Neural crest cell (in vitro differentiated cells): ENCODE measurements at regions not wholly inside any gene's neighbourhood (a gene's known extent, or its start where the extent isn't known, plus 50 kb on each side); places are given as distances from the start of the nearest gene placed in this dataset.

Experiments
- DNase-seq: peaks from one replicate; pipeline ENCODE4 v3.0.0; 2021; ENCODE audit warnings: low read depth, mixed read lengths, low spot score
- H3K27ac Mint-ChIP-seq: one replicate; pipeline ENCODE4 v1.8.0; 2021; ENCODE audit warnings: mild to moderate bottlenecking, mixed read lengths; ENCODE audit not compliant: unreplicated experiment
- H3K27me3 Mint-ChIP-seq: 2 replicates; pipeline ENCODE4 v1.8.0; 2021; ENCODE audit warnings: low read depth, mild to moderate bottlenecking, mixed read lengths
- H3K36me3 Mint-ChIP-seq: 2 replicates; pipeline ENCODE4 v1.8.0; 2021; ENCODE audit warnings: low read depth, mild to moderate bottlenecking, mixed read lengths
- H3K4me1 Mint-ChIP-seq: 2 replicates; pipeline ENCODE4 v1.8.0; 2021; ENCODE audit warnings: mixed read lengths
- H3K4me3 Mint-ChIP-seq: one replicate; pipeline ENCODE4 v1.8.0; 2021; ENCODE audit warnings: mild to moderate bottlenecking, mixed read lengths
- H3K9me3 Mint-ChIP-seq: 2 replicates; pipeline ENCODE4 v1.8.0; 2021; ENCODE audit warnings: mixed read lengths
- TF ChIP-seq, protein P1 (sequence below): fragments of 200-600 bp; sonication (generic); conservative IDR thresholded peaks from 2 replicates; pipeline ENCODE4 v1.5.0; 2021; ENCODE audit warnings: antibody characterized with exemption, mild to moderate bottlenecking

DNA sequence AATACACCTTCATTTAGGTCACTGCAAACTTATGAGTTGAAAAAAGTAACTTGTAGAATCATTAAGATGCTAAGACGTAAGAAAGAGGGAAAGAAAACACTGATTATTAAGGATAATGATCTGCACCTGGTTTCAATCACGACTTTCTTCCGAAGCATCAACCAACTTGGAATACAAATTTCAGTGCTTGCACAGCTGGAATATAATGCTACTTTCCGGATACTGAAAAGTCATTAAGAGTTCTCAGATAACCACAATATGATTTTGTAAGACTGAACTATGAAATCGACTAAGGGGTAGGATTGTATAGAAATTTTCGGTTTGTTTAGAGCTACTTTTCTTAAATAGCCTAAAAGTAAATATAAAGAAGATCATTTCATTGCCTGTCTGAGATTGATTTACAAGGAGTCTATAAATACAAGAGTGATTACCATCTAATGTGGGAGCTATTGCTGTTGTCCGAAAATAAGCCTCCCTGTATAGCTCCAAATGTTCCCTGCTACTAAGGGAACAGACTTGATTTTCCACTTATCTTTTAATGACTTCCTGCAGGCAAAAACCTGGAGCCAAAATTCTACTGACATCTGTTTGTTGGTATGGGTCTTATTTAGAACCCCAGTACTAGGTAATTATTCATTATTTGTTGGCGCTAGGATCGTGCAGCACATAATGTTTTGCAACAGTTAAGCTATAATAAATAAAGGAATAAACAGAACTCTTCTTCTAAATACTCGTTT is 673.3 kb downstream of the KCNT2 start:
- Mint-ChIP-seq H3K36me3 (no peaks in the 10 kb centered on the region), H3K27me3 (no peaks in the 10 kb centered on the region), H3K4me1 (no peaks in the 10 kb centered on the region), H3K4me3 (no peak overlapping the region), H3K27ac (no peak overlapping the region), H3K9me3 (no peaks in the 10 kb centered on the region)
- DNase-seq = no peak
- TF ChIP-seq, protein P1, sequence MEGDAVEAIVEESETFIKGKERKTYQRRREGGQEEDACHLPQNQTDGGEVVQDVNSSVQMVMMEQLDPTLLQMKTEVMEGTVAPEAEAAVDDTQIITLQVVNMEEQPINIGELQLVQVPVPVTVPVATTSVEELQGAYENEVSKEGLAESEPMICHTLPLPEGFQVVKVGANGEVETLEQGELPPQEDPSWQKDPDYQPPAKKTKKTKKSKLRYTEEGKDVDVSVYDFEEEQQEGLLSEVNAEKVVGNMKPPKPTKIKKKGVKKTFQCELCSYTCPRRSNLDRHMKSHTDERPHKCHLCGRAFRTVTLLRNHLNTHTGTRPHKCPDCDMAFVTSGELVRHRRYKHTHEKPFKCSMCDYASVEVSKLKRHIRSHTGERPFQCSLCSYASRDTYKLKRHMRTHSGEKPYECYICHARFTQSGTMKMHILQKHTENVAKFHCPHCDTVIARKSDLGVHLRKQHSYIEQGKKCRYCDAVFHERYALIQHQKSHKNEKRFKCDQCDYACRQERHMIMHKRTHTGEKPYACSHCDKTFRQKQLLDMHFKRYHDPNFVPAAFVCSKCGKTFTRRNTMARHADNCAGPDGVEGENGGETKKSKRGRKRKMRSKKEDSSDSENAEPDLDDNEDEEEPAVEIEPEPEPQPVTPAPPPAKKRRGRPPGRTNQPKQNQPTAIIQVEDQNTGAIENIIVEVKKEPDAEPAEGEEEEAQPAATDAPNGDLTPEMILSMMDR = no peak

DNA sequence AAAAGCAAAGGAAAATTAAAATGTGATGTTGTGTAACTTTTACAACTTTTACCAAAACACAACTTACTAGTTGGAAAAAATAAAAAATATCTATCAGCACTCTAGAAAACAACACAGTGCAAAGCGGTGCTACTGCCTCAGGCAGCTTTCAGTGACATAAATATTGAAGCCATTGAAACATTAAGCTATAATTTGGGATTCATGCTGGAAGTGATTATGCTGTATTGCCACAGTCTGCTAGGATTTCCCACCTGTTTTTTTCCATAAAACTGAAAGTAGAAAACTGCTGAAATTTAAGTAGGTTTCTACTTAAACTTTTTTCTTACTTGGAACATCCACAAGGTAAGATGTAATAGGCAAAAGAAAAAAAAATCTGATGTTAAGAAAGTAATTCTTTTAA is 674.4 kb downstream of the KCNT2 start:
- H3K9me3 Mint-ChIP-seq = no peaks in the 10 kb centered on the region
- no peaks in the 10 kb centered on the region for H3K36me3 Mint-ChIP-seq
- TF ChIP-seq, protein P1 = no peak
- H3K27me3 Mint-ChIP-seq = no peaks in the 10 kb centered on the region
- no peaks in the 10 kb centered on the region for H3K4me1 Mint-ChIP-seq
- DNase-seq = no peak
- no peak overlapping the region for H3K4me3 Mint-ChIP-seq
- H3K27ac Mint-ChIP-seq = no peak overlapping the region

DNA sequence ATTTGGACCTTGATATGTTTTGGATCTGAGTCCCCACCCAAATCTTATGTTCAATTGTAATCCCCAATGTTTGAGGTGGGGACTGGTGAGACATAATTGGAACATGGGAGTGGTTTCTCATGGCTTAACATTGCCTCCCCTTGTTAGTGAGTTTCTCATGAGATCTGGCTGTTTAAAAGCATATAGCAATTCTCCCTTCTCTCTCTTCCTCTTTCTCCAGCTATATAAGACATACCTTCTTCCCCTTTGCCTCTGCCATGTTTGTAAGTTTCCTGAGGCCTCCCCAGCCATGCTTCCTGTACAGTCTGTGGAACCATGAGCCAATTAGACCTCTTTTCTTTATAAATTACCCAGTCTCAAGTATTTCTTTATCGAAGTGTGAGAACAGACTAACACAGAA is 692.4 kb downstream of the KCNT2 start:
- no peak for DNase-seq
- TF ChIP-seq, protein P1 = no peak
- H3K4me1 Mint-ChIP-seq = no peaks in the 10 kb centered on the region
- H3K27me3 Mint-ChIP-seq = no peaks in the 10 kb centered on the region
- no peak overlapping the region for H3K27ac Mint-ChIP-seq
- peaks cover 3% of the 10 kb centered on the region for H3K9me3 Mint-ChIP-seq
- no peak overlapping the region for H3K4me3 Mint-ChIP-seq
- no peaks in the 10 kb centered on the region for H3K36me3 Mint-ChIP-seq

DNA sequence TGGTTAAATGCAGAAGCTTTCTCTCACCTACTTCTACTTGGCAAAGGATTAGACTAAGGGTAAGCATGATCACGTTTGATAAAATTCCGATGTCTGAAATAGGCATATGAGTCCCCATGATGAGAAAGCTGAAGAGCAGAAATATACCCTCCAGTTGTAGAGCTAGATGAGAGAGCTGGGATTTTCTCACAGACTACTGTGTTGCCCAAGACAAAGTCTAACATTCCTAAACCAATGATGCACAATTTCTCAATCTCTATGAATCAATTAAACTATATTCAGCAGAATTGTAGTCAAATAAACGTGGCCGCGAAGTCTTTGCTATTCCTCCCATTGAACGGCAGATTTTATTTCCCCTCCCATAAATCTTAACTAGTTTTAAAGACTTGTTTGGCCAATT is 699.2 kb downstream of the KCNT2 start:
- Mint-ChIP-seq H3K4me3 (no peak overlapping the region), H3K27ac (no peak overlapping the region), H3K36me3 (no peaks in the 10 kb centered on the region), H3K4me1 (no peaks in the 10 kb centered on the region), H3K9me3 (no peaks in the 10 kb centered on the region), H3K27me3 (no peaks in the 10 kb centered on the region)
- TF ChIP-seq, protein P1 = no peak
- no peak for DNase-seq

DNA sequence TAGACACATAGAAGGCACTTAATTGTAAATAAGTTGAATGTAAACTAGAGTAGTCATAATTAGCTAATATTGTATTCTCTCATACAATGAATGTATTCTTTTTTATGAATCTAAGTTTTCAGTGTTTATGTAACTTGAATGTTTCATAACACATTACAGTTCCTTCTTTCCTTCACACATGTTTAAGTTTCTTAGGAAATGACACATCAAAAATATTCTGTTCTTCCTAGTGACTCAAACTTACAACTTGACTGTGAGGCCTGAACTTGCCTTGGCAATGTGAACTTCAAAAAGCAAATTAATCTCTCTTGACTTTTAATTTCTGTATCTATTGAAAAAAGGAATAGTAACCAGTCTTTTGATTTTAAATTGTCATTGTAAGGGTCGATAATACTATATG is 700.1 kb downstream of the KCNT2 start:
- Mint-ChIP-seq H3K4me1 (no peaks in the 10 kb centered on the region), H3K4me3 (no peak overlapping the region), H3K36me3 (no peaks in the 10 kb centered on the region), H3K27me3 (no peaks in the 10 kb centered on the region), H3K27ac (no peak overlapping the region), H3K9me3 (no peaks in the 10 kb centered on the region)
- TF ChIP-seq, protein P1 = no peak
- no peak for DNase-seq
